ENCODE measurements at regions not wholly inside any gene's neighbourhood (a gene's known extent, or its start where the extent isn't known, plus 50 kb on each side); places are given as distances from the start of the nearest gene placed in this dataset.

- H3K36me3 ChIP-seq (replicated peaks; ENCODE audit: insufficient read depth, low read length): no peaks in the 10 kb centered on the region
- no peaks in the 10 kb centered on the region for H3K9me2 ChIP-seq (replicated peaks; ENCODE audit: insufficient read depth, low read length)
- no peaks in the 10 kb centered on the region for H3F3A ChIP-seq (ENCODE audit: insufficient read depth, low read length)
- no peaks in the 10 kb centered on the region for H3K79me2 ChIP-seq (ENCODE audit: low read length)
- no peak for DNase-seq
- no peaks in the 10 kb centered on the region for H4K20me1 ChIP-seq (ENCODE audit: insufficient read depth, low read length)
- no peak overlapping the region for H3K4me2 ChIP-seq (ENCODE audit: low read depth, low read length)
- H3K9ac ChIP-seq (ENCODE audit: low read length): no peak overlapping the region
- H3K4me3 ChIP-seq (ENCODE audit: low read length): no peak overlapping the region
- no peaks in the 10 kb centered on the region for H3K4me1 ChIP-seq (ENCODE audit: low read length)
- no peaks in the 10 kb centered on the region for H3K9me3 ChIP-seq (replicated peaks; ENCODE audit: insufficient read depth, low read length)
- no peak for TF ChIP-seq EZH2phosphoT487 (IDR thresholded peaks at IDR 0.05; ENCODE audit: low read length)
- TF ChIP-seq EZH2 (optimal IDR thresholded peaks at IDR 0.05; ENCODE audit: low read depth, low read length): no peak
- TF ChIP-seq, protein P1, sequence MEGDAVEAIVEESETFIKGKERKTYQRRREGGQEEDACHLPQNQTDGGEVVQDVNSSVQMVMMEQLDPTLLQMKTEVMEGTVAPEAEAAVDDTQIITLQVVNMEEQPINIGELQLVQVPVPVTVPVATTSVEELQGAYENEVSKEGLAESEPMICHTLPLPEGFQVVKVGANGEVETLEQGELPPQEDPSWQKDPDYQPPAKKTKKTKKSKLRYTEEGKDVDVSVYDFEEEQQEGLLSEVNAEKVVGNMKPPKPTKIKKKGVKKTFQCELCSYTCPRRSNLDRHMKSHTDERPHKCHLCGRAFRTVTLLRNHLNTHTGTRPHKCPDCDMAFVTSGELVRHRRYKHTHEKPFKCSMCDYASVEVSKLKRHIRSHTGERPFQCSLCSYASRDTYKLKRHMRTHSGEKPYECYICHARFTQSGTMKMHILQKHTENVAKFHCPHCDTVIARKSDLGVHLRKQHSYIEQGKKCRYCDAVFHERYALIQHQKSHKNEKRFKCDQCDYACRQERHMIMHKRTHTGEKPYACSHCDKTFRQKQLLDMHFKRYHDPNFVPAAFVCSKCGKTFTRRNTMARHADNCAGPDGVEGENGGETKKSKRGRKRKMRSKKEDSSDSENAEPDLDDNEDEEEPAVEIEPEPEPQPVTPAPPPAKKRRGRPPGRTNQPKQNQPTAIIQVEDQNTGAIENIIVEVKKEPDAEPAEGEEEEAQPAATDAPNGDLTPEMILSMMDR (IDR thresholded peaks at IDR 0.05; ENCODE audit: low read length): no peak
- H3K27ac ChIP-seq (ENCODE audit: low read length): no peak overlapping the region
- H2AFZ ChIP-seq (ENCODE audit: low read length): no peak overlapping the region
- H3K27me3 ChIP-seq (replicated peaks; ENCODE audit: insufficient read depth, low read length): no peaks in the 10 kb centered on the region
These were observed 151.1 kb downstream of the SQOR start for GRCh38 chr15:45785897-45786296.

- no peaks in the 10 kb centered on the region for H3K4me1 ChIP-seq (ENCODE audit: low read length)
- peak; percentile 38 for DNase-seq
These were observed 155.6 kb downstream of the SQOR start for GRCh38 chr15:45790325-45790943.

GRCh38 chr15:45794304-45794703 lies 159.5 kb downstream of the SQOR start:
- Histone ChIP-seq H3K9me3 (replicated peaks; ENCODE audit: insufficient read depth, low read length) (no peaks in the 10 kb centered on the region), H3K4me3 (ENCODE audit: low read length) (no peak overlapping the region), H2AFZ (ENCODE audit: low read length) (no peak overlapping the region), H3F3A (ENCODE audit: insufficient read depth, low read length) (no peaks in the 10 kb centered on the region), H3K9me2 (replicated peaks; ENCODE audit: insufficient read depth, low read length) (no peaks in the 10 kb centered on the region), H3K27ac (ENCODE audit: low read length) (no peak overlapping the region), H3K27me3 (replicated peaks; ENCODE audit: insufficient read depth, low read length) (no peaks in the 10 kb centered on the region), H3K4me1 (ENCODE audit: low read length) (peaks cover 2% of the 10 kb centered on the region; the same call in 1 of the 2 replicates), H4K20me1 (ENCODE audit: insufficient read depth, low read length) (no peaks in the 10 kb centered on the region), H3K36me3 (replicated peaks; ENCODE audit: insufficient read depth, low read length) (no peaks in the 10 kb centered on the region), H3K79me2 (ENCODE audit: low read length) (no peaks in the 10 kb centered on the region), H3K4me2 (ENCODE audit: low read depth, low read length) (no peak overlapping the region), H3K9ac (ENCODE audit: low read length) (no peak overlapping the region)
- DNase-seq: no peak
- TF ChIP-seq EZH2 (optimal IDR thresholded peaks at IDR 0.05; ENCODE audit: low read depth, low read length): no peak
- TF ChIP-seq, protein P1 (IDR thresholded peaks at IDR 0.05; ENCODE audit: low read length): no peak
- TF ChIP-seq EZH2phosphoT487 (IDR thresholded peaks at IDR 0.05; ENCODE audit: low read length): no peak

More at GRCh38 chr15:45790325-45790943, 155.6 kb downstream of the SQOR start:
- TF ChIP-seq, protein P1 (IDR thresholded peaks at IDR 0.05; ENCODE audit: low read length): peak; percentile 67
- no peak for TF ChIP-seq EZH2 (optimal IDR thresholded peaks at IDR 0.05; ENCODE audit: low read depth, low read length)
- no peak overlapping the region for H3K9ac ChIP-seq (ENCODE audit: low read length)
- no peak overlapping the region for H3K4me2 ChIP-seq (ENCODE audit: low read depth, low read length)
- H3K9me3 ChIP-seq (replicated peaks; ENCODE audit: insufficient read depth, low read length): no peaks in the 10 kb centered on the region
- H3K27ac ChIP-seq (ENCODE audit: low read length): no peak overlapping the region
- H2AFZ ChIP-seq (ENCODE audit: low read length): no peak overlapping the region
- no peaks in the 10 kb centered on the region for H3K27me3 ChIP-seq (replicated peaks; ENCODE audit: insufficient read depth, low read length)
- H3F3A ChIP-seq (ENCODE audit: insufficient read depth, low read length): no peaks in the 10 kb centered on the region
- H3K9me2 ChIP-seq (replicated peaks; ENCODE audit: insufficient read depth, low read length): no peaks in the 10 kb centered on the region
- H3K4me3 ChIP-seq (ENCODE audit: low read length): no peak overlapping the region
- H3K36me3 ChIP-seq (replicated peaks; ENCODE audit: insufficient read depth, low read length): no peaks in the 10 kb centered on the region
- no peaks in the 10 kb centered on the region for H4K20me1 ChIP-seq (ENCODE audit: insufficient read depth, low read length)
- H3K79me2 ChIP-seq (ENCODE audit: low read length): no peaks in the 10 kb centered on the region

Measured in MM.1S (cell line).